H9 (cell line): ENCODE measurements at regions not wholly inside any gene's neighbourhood (a gene's known extent, or its start where the extent isn't known, plus 50 kb on each side); places are given as distances from the start of the nearest gene placed in this dataset.

Experiments
- DNase-seq: peaks from one replicate; pipeline ENCODE4 v3.0.0-alpha.2; 2017
- H2AFZ ChIP-seq: one replicate; pipeline ENCODE4 v1.6.1; 2013; ENCODE audit warnings: mild to moderate bottlenecking, low read length, control low read depth, moderate library complexity
- H2AK5ac ChIP-seq: 2 replicates; pipeline ENCODE4 v1.6.1; 2013; ENCODE audit warnings: low read length, control low read depth, mixed read lengths; ENCODE audit not compliant: insufficient read length
- H2BK120ac ChIP-seq: one replicate; pipeline ENCODE4 v1.6.1; 2013; ENCODE audit warnings: low read depth, mild to moderate bottlenecking, low read length, control low read depth, inconsistent platforms; ENCODE audit not compliant: poor library complexity, severe bottlenecking
- H2BK12ac ChIP-seq: 2 replicates; pipeline ENCODE4 v1.6.1; 2013; ENCODE audit warnings: low read length, control low read depth, mixed read lengths, low read depth; ENCODE audit not compliant: insufficient read length
- H2BK15ac ChIP-seq: 2 replicates; pipeline ENCODE4 v1.6.1; 2013; ENCODE audit warnings: low read depth, low read length, control low read depth
- H2BK20ac ChIP-seq: one replicate; pipeline ENCODE4 v1.6.1; 2013; ENCODE audit warnings: low read depth, mild to moderate bottlenecking, low read length, control low read depth, inconsistent platforms; ENCODE audit not compliant: poor library complexity, severe bottlenecking
- H2BK5ac ChIP-seq: 2 replicates; pipeline ENCODE4 v1.6.1; 2013; ENCODE audit warnings: low read length, control low read depth, mixed read lengths; ENCODE audit not compliant: insufficient read length
- H3K14ac ChIP-seq: 2 replicates; pipeline ENCODE4 v1.6.1; 2013; ENCODE audit warnings: low read length, control low read depth; ENCODE audit not compliant: insufficient read depth
- H3K18ac ChIP-seq: 2 replicates; pipeline ENCODE4 v1.6.1; 2013; ENCODE audit warnings: low read depth, mild to moderate bottlenecking, mixed read lengths, low read length, control low read depth; ENCODE audit not compliant: insufficient read length
- H3K23ac ChIP-seq: 2 replicates; pipeline ENCODE4 v1.6.1; 2013; ENCODE audit warnings: low read length, control low read depth, mixed read lengths, low read depth; ENCODE audit not compliant: insufficient read length
- H3K23me2 ChIP-seq: 2 replicates; pipeline ENCODE4 v1.6.1; 2013; ENCODE audit warnings: low read depth, mild to moderate bottlenecking, mixed read lengths, low read length, control low read depth; ENCODE audit not compliant: insufficient read length, poor library complexity, severe bottlenecking
- H3K27ac ChIP-seq: 2 replicates; pipeline ENCODE4 v1.5.1; 2013; ENCODE audit warnings: low read length, control low read depth, mixed read lengths, low read depth; ENCODE audit not compliant: insufficient read length
- H3K27me3 ChIP-seq: 2 replicates; pipeline ENCODE4 v1.6.1; 2013; ENCODE audit warnings: low read length, control low read depth, inconsistent platforms; ENCODE audit not compliant: insufficient read depth
- H3K4ac ChIP-seq: 2 replicates; pipeline ENCODE4 v1.6.1; 2013; ENCODE audit warnings: low read depth, mild to moderate bottlenecking, control low read depth, inconsistent platforms, low read length, moderate library complexity
- H3K4me1 ChIP-seq: 2 replicates; pipeline ENCODE4 v1.6.1; 2013; ENCODE audit warnings: low read length, control low read depth, inconsistent platforms; ENCODE audit not compliant: insufficient read depth
- H3K4me2 ChIP-seq: 2 replicates; pipeline ENCODE4 v1.6.1; 2013; ENCODE audit warnings: low read length, control low read depth, mixed read lengths; ENCODE audit not compliant: insufficient read length, insufficient read depth
- H3K56ac ChIP-seq: 2 replicates; pipeline ENCODE4 v1.6.1; 2013; ENCODE audit warnings: low read depth, mild to moderate bottlenecking, mixed read lengths, low read length, control low read depth; ENCODE audit not compliant: insufficient read length
- H3K79me1 ChIP-seq: 2 replicates; pipeline ENCODE4 v1.6.1; 2013; ENCODE audit warnings: low read depth, mild to moderate bottlenecking, moderate library complexity, low read length, control low read depth, inconsistent platforms; ENCODE audit not compliant: insufficient read depth, poor library complexity, severe bottlenecking
- H3K79me2 ChIP-seq: 2 replicates; pipeline ENCODE4 v1.6.1; 2013; ENCODE audit warnings: low read length, control low read depth, inconsistent platforms; ENCODE audit not compliant: insufficient read depth
- H3K9ac ChIP-seq: 2 replicates; pipeline ENCODE4 v1.6.1; 2013; ENCODE audit warnings: low read length, control low read depth, mixed read lengths; ENCODE audit not compliant: insufficient read length; ENCODE audit errors: extremely low read depth
- H3K9me3 ChIP-seq: one replicate; pipeline ENCODE4 v1.6.1; 2013; ENCODE audit warnings: low read depth, low read length, inconsistent platforms; ENCODE audit not compliant: control insufficient read depth
- H3T11ph ChIP-seq: one replicate; pipeline ENCODE4 v1.6.1; 2013; ENCODE audit warnings: mild to moderate bottlenecking, low read length, control low read depth, inconsistent platforms
- H4K20me1 ChIP-seq: one replicate; pipeline ENCODE4 v1.6.1; 2013; ENCODE audit not compliant: control insufficient read depth, insufficient read length, insufficient read depth
- H4K5ac ChIP-seq: 2 replicates; pipeline ENCODE4 v1.6.1; 2013; ENCODE audit warnings: low read depth, mild to moderate bottlenecking, mixed read lengths, low read length, control low read depth; ENCODE audit not compliant: insufficient read length
- H4K8ac ChIP-seq: replicated peaks from 2 replicates; pipeline ENCODE4 v1.6.1; 2013; ENCODE audit warnings: low read length, control low read depth, mixed read lengths, low read depth; ENCODE audit not compliant: insufficient read length
- H4K91ac ChIP-seq: 2 replicates; pipeline ENCODE4 v1.6.1; 2013; ENCODE audit warnings: low read depth, mild to moderate bottlenecking, moderate library complexity, mixed read lengths, low read length, control low read depth; ENCODE audit not compliant: insufficient read length
- H3K27ac Mint-ChIP-seq, 3 experiments: 2 replicates in 2 of 3; 3 replicates in 1 of 3; pipeline ENCODE4 v1.8.0; 2020 to 2021; ENCODE audit warnings: mixed read lengths in 3 of 3, mild to moderate bottlenecking in 1 of 3, moderate library complexity in 1 of 3
- H3K27me3 Mint-ChIP-seq: 2 replicates; pipeline ENCODE4 v1.8.0; 2021; ENCODE audit warnings: low read depth, mild to moderate bottlenecking, moderate library complexity, mixed read lengths
- H3K36me3 Mint-ChIP-seq, 3 experiments: 2 replicates in 2 of 3; 3 replicates in 1 of 3; pipeline ENCODE4 v1.8.0; 2020 to 2021; ENCODE audit warnings: low read depth in 3 of 3, mixed read lengths in 3 of 3; ENCODE audit not compliant: insufficient read depth in 1 of 3
- H3K4me1 Mint-ChIP-seq, 2 experiments: 2 replicates each; pipeline ENCODE4 v1.8.0; 2020; ENCODE audit warnings: mixed read lengths in 2 of 2
- H3K4me3 Mint-ChIP-seq, 2 experiments: 2 replicates in 1 of 2; 3 replicates in 1 of 2; pipeline ENCODE4 v1.8.0; 2020 to 2021; ENCODE audit warnings: mild to moderate bottlenecking in 2 of 2, mixed read lengths in 2 of 2, moderate library complexity in 1 of 2
- H3K9me3 Mint-ChIP-seq, 2 experiments: 2 replicates in 1 of 2; 3 replicates in 1 of 2; pipeline ENCODE4 v1.8.0; 2020; ENCODE audit warnings: mild to moderate bottlenecking in 2 of 2, mixed read lengths in 2 of 2, moderate library complexity in 1 of 2
- CTCF ChIP-seq: fragments of 200-600 bp; sonication (generic); conservative IDR thresholded peaks from 3 replicates; pipeline ENCODE4 v1.8.0; 2021; ENCODE audit warnings: antibody characterized with exemption, mild to moderate bottlenecking
- WGBS: extraction: QIAGEN DNeasy Blood & Tissue Kit; methylation state at CpG from one replicate; pipeline ENCODE4 v1.1.7; 2013; ENCODE audit warnings: missing lambda C conversion rate, low lambda C conversion rate, mixed read lengths; ENCODE audit not compliant: insufficient read length; ENCODE audit errors: extremely low coverage; 5-methylcytosine and 5-hydroxymethylcytosine counted together

- no peak overlapping the region for H2BK15ac ChIP-seq
- H3K9me3 Mint-ChIP-seq: peaks cover 7 to 12% of the 10 kb centered on the region in 2 experiments
- no peak overlapping the region for H3K9ac ChIP-seq
- H3K56ac ChIP-seq: no peak overlapping the region
- no peak for DNase-seq
- no peaks in the 10 kb centered on the region for H3K23me2 ChIP-seq
- H3K4me1 Mint-ChIP-seq: peaks cover 6 to 7% of the 10 kb centered on the region in 2 experiments
- H2BK120ac ChIP-seq: no peak overlapping the region
- no peaks in the 10 kb centered on the region for H3K9me3 ChIP-seq
- no peak overlapping the region for H3T11ph ChIP-seq
- H2BK20ac ChIP-seq: no peak overlapping the region
- no peak overlapping the region for H3K14ac ChIP-seq
- H3K27ac Mint-ChIP-seq: peak overlapping the region in 1 of 3 experiments; percentile 56; a peak in 1 of 7 replicates
- no peak overlapping the region for H4K5ac ChIP-seq
- no peak overlapping the region for H3K4ac ChIP-seq
- H3K36me3 Mint-ChIP-seq: peaks cover 0 to 3% (median 0%) of the 10 kb centered on the region in 3 experiments; a peak in 1 of 7 replicates
- H2BK5ac ChIP-seq: no peak overlapping the region
- TF ChIP-seq CTCF: no peak
- no peak overlapping the region for H3K18ac ChIP-seq
- H3K27ac ChIP-seq: no peak overlapping the region
- H3K4me3 Mint-ChIP-seq: no peak overlapping the region
- no peak overlapping the region for H4K91ac ChIP-seq
- H3K27me3 ChIP-seq: no peaks in the 10 kb centered on the region
- H3K4me1 ChIP-seq: no peaks in the 10 kb centered on the region
- no peak overlapping the region for H2AK5ac ChIP-seq
- H3K79me2 ChIP-seq: no peaks in the 10 kb centered on the region
- no peak overlapping the region for H2BK12ac ChIP-seq
- no peak overlapping the region for H3K4me2 ChIP-seq
- H4K20me1 ChIP-seq: no peaks in the 10 kb centered on the region
- WGBS: no CpG with 5 or more reads among the region's 4 CpGs
- no peak overlapping the region for H2AFZ ChIP-seq
- H3K23ac ChIP-seq: no peak overlapping the region
- H3K79me1 ChIP-seq: no peaks in the 10 kb centered on the region
- H4K8ac ChIP-seq: no peak overlapping the region
- H3K27me3 Mint-ChIP-seq: no peaks in the 10 kb centered on the region; the same call in 1 of the 2 replicates
Measured at GRCh38 chr2:2942906-2943305, 434.7 kb downstream of the EIPR1 start.
